Peyer's patch (tissue), 4 donors: ENCODE measurements at regions not wholly inside any gene's neighbourhood (a gene's known extent, or its start where the extent isn't known, plus 50 kb on each side); places are given as distances from the start of the nearest gene placed in this dataset.

ENCODE experiments used
- POLR2A ChIP-seq, 2 donors: fragments of 450-650 bp; IDR thresholded peaks; one replicate each; pipeline ENCODE4 v1.5.1; 2017; ENCODE audit warnings: antibody characterized with exemption in 2 of 2, mild to moderate bottlenecking in 2 of 2, moderate library complexity in 2 of 2
- TF ChIP-seq, protein P1 (sequence below), 6 experiments: fragments of 450-650 bp in 4 of 6; fragments of 200-600 bp in 2 of 6; sonication (generic) in 1 of 6; IDR thresholded peaks; one replicate each; pipeline ENCODE4 v1.5.1; 2017 to 2019; ENCODE audit warnings: antibody characterized with exemption in 6 of 6, mild to moderate bottlenecking in 3 of 6, moderate library complexity in 1 of 6

GRCh38 chr17:77883213-77883650 lies 75.3 kb upstream of the TNRC6C start:
- TF ChIP-seq, protein P1, sequence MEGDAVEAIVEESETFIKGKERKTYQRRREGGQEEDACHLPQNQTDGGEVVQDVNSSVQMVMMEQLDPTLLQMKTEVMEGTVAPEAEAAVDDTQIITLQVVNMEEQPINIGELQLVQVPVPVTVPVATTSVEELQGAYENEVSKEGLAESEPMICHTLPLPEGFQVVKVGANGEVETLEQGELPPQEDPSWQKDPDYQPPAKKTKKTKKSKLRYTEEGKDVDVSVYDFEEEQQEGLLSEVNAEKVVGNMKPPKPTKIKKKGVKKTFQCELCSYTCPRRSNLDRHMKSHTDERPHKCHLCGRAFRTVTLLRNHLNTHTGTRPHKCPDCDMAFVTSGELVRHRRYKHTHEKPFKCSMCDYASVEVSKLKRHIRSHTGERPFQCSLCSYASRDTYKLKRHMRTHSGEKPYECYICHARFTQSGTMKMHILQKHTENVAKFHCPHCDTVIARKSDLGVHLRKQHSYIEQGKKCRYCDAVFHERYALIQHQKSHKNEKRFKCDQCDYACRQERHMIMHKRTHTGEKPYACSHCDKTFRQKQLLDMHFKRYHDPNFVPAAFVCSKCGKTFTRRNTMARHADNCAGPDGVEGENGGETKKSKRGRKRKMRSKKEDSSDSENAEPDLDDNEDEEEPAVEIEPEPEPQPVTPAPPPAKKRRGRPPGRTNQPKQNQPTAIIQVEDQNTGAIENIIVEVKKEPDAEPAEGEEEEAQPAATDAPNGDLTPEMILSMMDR (IDR thresholded peaks at IDR 0.05) = no peak
- no peak for TF ChIP-seq POLR2A (IDR thresholded peaks at IDR 0.05)
